Bronchial epithelial cell (primary cell): ENCODE measurements at regions not wholly inside any gene's neighbourhood (a gene's known extent, or its start where the extent isn't known, plus 50 kb on each side); places are given as distances from the start of the nearest gene placed in this dataset.

Experiments
- DNase-seq: peaks from one replicate; pipeline ENCODE4 v3.0.0-alpha.2; 2010; ENCODE audit warnings: low read depth
- FAIRE-seq: peaks from 2 replicates; lab custom pipeline; 2011; peaks lifted over from hg19 to GRCh38; lab: Jason Lieb, UNC
- H3K27me3 ChIP-seq: 2 replicates; pipeline ENCODE4 v1.5.1; 2011; ENCODE audit warnings: low read length; ENCODE audit not compliant: control insufficient read depth, insufficient read depth
- H3K36me3 ChIP-seq: 2 replicates; pipeline ENCODE4 v1.5.1; 2011; ENCODE audit warnings: low read length; ENCODE audit not compliant: control insufficient read depth, insufficient read depth
- H3K4me3 ChIP-seq: 2 replicates; pipeline ENCODE4 v1.5.1; 2011; ENCODE audit warnings: mild to moderate bottlenecking, low read depth, low read length, control low read depth
- CTCF ChIP-seq: IDR thresholded peaks from 2 replicates; pipeline ENCODE4 v1.5.1; 2011; ENCODE audit warnings: mild to moderate bottlenecking, moderate library complexity, low read length, control low read depth, inconsistent platforms; ENCODE audit not compliant: insufficient read depth, severe bottlenecking

GRCh38 chr18:60646725-60647124 is 274.1 kb upstream of the MC4R start:
- FAIRE-seq (no peak), DNase-seq (no peak)
- H3K4me3 ChIP-seq, result no peak overlapping the region
- H3K27me3 ChIP-seq, result no peaks in the 10 kb centered on the region
- no peak for TF ChIP-seq CTCF
- no peaks in the 10 kb centered on the region for H3K36me3 ChIP-seq

GRCh38 chr18:60649107-60649506 is 276.5 kb upstream of the MC4R start:
- no peaks in the 10 kb centered on the region for H3K36me3 ChIP-seq
- no peaks in the 10 kb centered on the region for H3K27me3 ChIP-seq
- DNase-seq, result no peak
- FAIRE-seq, result no peak
- TF ChIP-seq CTCF, result no peak
- H3K4me3 ChIP-seq, result no peak overlapping the region

- H3K4me3 ChIP-seq, result no peak overlapping the region
- DNase-seq, result no peak
- no peaks in the 10 kb centered on the region for H3K36me3 ChIP-seq
- no peaks in the 10 kb centered on the region for H3K27me3 ChIP-seq
- FAIRE-seq, result no peak
- TF ChIP-seq CTCF, result no peak
Measured at GRCh38 chr18:60649842-60650536, 277.4 kb upstream of the MC4R start.

- Histone ChIP-seq H3K36me3 (no peaks in the 10 kb centered on the region), H3K27me3 (no peaks in the 10 kb centered on the region), H3K4me3 (no peak overlapping the region)
- no peak for DNase-seq
- no peak for FAIRE-seq
- no peak for TF ChIP-seq CTCF
Measured at GRCh38 chr18:60654298-60654697, 281.7 kb upstream of the MC4R start.

- H3K4me3 ChIP-seq, result no peak overlapping the region
- TF ChIP-seq CTCF, result no peak
- no peaks in the 10 kb centered on the region for H3K36me3 ChIP-seq
- no peaks in the 10 kb centered on the region for H3K27me3 ChIP-seq
- DNase-seq (no peak), FAIRE-seq (no peak)
Measured at GRCh38 chr18:60656553-60656952, 284.0 kb upstream of the MC4R start.

GRCh38 chr18:60662491-60662890 is 289.9 kb upstream of the MC4R start:
- H3K4me3 ChIP-seq, result no peak overlapping the region
- DNase-seq (no peak), FAIRE-seq (no peak)
- no peaks in the 10 kb centered on the region for H3K36me3 ChIP-seq
- TF ChIP-seq CTCF, result no peak
- H3K27me3 ChIP-seq, result no peaks in the 10 kb centered on the region
